ENCODE measurements at regions not wholly inside any gene's neighbourhood (a gene's known extent, or its start where the extent isn't known, plus 50 kb on each side); places are given as distances from the start of the nearest gene placed in this dataset.

DNA sequence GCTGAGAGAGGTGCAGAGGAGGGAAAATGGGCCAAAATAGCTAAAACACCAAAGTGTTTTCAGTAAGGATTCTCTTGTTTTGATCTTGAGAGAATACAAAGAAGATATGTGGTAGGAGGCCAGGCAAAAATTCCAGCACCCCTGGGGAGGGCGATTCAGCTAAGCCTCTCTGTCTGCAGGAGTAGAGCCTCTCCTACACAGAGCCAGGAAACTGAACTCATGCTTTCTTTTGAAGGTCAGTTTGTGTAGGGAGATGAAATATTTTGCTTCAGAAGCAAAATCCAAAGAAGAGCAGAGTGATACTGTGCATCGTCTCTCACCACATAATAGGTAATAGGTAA, 565.0 kb downstream of the FGF9 start:
- TF ChIP-seq POLR2AphosphoS5 (IDR thresholded peaks at IDR 0.05) (no peak), POLR2A (IDR thresholded peaks at IDR 0.05) (no peak), EP300 (IDR thresholded peaks at IDR 0.05) (no peak)
- TF ChIP-seq, protein P1, sequence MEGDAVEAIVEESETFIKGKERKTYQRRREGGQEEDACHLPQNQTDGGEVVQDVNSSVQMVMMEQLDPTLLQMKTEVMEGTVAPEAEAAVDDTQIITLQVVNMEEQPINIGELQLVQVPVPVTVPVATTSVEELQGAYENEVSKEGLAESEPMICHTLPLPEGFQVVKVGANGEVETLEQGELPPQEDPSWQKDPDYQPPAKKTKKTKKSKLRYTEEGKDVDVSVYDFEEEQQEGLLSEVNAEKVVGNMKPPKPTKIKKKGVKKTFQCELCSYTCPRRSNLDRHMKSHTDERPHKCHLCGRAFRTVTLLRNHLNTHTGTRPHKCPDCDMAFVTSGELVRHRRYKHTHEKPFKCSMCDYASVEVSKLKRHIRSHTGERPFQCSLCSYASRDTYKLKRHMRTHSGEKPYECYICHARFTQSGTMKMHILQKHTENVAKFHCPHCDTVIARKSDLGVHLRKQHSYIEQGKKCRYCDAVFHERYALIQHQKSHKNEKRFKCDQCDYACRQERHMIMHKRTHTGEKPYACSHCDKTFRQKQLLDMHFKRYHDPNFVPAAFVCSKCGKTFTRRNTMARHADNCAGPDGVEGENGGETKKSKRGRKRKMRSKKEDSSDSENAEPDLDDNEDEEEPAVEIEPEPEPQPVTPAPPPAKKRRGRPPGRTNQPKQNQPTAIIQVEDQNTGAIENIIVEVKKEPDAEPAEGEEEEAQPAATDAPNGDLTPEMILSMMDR (IDR thresholded peaks at IDR 0.05): no peak

Measured in gastroesophageal sphincter (tissue), 3 donors.